Dedifferentiated amniotic fluid mesenchymal stem cell (primary cell): ENCODE measurements at regions not wholly inside any gene's neighbourhood (a gene's known extent, or its start where the extent isn't known, plus 50 kb on each side); places are given as distances from the start of the nearest gene placed in this dataset.
A peak's percentile ranks its signal among the peaks of the same experiment; 100 is the strongest.

ENCODE experiments used
- DNase-seq: peaks from one replicate; pipeline ENCODE4 v3.0.0-alpha.2; 2016; ENCODE audit errors: extremely low spot score

DNA sequence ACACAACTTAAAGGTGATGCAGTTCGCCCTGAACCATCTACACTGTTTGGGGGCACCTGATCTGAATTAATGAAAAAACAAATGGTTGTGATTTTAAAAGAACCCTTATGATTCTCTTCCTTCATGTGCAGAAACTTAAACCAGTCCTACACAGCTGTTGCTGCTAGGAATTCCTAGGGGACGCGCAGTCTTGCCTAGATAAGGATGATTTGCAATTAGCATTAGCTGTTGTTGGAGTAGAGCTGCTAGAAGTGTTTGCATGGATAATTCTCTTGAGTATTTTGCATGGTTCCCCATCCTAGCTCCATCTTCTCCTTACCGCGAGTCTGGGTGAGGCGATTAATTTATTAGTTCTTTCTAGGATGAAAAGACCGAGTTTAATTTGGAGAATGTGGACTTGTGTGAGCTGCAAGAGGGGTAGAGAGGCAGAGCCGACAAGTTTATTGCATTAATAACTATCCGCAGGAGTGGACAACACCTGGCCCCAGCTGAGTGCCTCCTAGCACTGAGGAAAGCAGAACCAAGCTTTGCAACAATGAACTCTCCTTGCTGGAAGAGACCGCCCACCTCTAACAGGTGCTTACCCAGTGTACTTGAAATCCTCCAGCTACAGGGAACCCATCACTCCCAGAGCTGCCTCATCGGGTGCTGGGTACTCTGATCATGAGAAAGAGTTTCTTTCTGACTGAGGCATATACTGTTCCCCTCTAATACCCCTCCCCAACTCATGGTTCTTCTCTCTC lies 75.0 kb upstream of the WNT7A start:
- no peak for DNase-seq

DNA sequence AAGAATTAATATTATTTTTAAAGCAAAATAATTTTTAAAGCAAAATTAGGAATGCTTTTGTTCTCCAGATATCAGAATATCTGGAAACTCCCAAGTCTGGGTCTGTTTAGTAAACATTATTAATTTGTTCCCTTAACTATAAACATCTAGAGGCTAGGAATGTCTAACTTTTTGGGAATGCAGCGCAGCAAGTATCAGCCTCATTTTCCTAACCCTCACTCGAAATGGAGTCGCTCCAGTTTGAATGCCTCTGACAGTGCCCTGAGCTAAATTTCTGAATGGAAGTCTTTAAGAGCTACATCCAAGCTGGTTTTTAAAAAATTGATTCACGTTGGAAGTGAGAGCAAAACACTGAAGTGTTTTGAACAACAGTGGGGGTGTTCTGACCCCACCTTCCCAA lies 74.4 kb upstream of the WNT7A start:
- no peak for DNase-seq

DNA sequence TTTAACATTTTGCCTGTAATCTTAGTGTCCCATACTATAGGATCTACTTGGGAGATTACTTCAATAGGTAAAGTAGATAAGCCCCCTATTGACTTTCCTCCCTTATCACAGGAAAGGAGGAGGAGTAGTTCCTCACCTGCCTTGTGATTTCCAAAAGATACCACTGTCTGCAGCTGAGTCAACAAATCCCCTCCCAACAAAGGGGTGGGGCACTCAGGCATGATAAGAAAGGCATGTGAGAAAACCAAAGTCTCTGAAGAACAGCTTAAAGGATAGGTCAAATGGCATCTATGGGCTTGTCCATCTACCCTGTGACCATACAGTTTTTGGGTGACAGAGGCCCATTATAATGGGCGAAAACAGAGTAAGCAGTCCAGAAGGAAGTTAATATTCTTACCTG lies 71.3 kb upstream of the WNT7A start:
- no peak for DNase-seq

DNA sequence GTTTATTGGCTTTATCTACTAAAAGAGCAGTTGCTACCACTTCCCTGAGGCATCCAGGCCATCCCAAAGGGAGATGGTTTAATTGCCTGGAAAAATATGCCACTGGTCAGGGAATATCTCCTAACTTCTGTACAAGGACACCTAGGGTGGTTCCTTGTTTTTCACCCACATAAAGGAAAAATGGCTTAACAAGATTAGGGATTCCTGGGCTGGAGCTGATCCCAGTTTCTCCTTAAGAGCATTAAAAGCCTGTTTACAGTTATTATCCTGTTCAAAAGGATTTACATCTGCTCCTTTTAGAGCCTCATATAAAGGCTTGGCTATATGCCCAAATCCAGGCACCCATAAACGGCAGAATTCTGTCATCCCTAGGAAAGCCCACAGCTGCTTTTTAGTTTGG lies 70.2 kb upstream of the WNT7A start:
- no peak for DNase-seq

DNA sequence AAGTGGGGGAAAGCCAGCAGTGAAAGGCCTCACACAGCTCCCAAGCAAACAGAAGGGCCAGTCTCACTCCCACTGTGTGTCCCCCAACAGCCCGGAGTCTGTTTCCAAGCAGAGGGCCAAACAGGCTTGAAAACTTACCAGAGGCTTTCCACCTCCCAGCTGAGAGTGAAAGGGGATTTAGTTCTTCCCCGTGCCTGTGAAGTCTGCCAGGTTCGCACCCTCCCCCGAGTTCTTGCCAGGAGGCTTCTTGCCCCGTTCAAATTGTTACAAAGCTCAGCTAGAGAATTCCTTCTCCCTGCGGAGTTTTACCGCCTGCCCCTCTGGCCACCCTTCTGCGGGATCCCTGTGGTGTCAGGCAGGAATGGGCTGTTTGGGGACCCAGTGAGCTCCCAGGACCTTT lies 68.0 kb upstream of the WNT7A start:
- DNase-seq: no peak

DNA sequence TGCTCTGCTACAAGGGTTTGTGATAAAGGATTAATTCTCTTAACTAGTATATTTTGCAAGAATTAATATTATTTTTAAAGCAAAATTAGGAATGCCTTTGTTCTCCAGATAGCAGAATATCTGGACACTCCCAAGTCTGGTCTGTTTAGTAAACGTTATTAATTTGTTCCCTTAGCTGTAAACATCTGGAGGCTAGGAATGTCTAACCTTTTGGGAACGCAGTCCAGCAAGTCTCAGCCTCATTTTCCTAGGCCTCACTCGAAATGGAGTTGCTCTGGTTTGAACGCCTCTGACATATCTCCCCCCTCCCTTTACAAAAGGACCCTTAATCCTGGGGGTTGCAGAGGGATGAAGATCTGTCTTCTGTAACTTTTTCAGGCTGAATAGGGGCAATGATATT lies 59.3 kb upstream of the WNT7A start:
- no peak for DNase-seq

DNA sequence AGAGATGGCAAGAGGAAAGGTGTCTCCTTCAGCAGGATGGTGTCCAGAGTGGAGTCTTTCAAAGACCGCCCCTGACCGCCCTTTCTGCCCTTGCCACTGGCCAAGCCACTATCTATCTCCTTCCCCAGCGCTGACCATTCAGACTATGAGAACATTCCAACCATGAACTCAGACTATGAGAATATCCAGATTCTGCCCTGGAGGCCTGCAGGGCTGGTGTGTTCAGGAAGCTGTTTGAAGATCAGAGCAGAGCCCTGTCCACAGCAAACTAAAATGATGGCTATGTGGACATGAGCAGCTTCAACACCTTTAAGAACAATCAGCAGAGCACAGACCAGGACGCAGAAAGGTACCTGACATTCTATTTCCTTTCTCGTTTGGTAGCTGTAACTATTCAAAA lies 57.3 kb upstream of the WNT7A start:
- peak; percentile 2 for DNase-seq

DNA sequence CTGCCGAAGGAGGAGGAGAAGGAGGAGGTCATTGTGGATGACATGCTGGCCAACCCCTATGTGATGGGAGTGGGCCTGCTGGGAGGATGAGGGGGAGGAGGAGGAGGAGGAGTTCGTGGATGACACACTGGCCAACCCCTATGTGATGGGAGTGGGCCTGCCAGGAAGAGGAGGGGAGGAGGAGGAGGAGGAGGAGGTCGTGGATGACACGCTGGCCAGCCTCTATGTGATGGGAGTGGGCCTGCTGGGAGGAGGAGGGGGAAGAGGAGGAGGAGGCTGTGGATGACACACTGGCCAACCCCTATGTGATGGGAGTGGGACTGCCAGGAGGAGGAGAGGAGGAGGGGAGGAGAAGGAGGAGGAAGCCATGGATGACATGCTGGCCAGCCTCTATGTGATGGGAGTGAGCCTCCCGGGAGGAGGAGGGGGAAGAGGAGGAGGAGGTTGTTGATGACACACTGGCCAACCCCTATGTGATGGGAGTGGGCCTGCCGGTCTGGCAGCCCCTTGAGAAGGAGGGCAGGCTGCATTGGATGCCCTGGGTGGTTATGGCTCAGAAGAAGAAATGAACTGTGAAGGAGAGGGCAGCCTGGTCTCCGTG lies 55.7 kb upstream of the WNT7A start:
- peak; percentile 6 for DNase-seq

DNA sequence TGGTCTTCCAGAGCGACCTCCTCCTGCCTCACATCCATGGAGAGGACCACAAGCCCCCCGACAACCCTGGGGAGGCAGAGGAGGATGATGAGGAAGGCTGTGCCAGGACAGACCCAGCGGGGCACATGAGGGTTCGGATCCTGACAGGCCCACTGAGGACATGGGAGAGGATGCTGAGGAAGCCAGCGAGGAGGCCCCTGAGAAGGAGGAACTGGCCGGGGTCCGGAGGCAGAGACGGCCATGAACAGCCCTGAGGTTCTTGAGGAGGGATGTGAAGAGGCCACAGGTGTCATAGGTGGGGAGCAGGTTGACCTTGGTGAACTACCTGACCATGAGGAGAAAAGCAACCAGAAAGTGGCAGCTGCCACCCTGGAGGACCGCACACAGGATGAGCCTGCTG lies 54.9 kb upstream of the WNT7A start:
- DNase-seq: no peak

DNA sequence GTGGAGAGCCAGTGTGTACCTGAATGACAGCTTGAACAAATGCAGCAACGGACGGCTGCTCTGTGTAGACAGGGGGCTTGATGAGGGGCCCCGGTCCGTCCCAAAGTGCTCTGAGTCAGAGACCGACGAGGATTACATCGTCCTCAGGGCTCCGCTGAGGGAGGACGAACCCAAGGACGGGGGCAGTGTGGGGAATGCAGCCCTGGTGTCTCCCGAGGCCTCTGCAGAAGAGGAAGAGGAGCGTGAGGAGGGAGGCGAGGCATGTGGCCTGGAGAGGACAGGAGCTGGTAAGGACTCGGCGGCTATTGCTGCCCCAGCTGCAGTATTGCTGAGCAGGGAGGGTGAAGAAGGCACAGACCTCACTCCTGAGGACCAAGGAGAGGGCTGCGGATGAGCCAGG lies 54.4 kb upstream of the WNT7A start:
- no peak for DNase-seq

DNA sequence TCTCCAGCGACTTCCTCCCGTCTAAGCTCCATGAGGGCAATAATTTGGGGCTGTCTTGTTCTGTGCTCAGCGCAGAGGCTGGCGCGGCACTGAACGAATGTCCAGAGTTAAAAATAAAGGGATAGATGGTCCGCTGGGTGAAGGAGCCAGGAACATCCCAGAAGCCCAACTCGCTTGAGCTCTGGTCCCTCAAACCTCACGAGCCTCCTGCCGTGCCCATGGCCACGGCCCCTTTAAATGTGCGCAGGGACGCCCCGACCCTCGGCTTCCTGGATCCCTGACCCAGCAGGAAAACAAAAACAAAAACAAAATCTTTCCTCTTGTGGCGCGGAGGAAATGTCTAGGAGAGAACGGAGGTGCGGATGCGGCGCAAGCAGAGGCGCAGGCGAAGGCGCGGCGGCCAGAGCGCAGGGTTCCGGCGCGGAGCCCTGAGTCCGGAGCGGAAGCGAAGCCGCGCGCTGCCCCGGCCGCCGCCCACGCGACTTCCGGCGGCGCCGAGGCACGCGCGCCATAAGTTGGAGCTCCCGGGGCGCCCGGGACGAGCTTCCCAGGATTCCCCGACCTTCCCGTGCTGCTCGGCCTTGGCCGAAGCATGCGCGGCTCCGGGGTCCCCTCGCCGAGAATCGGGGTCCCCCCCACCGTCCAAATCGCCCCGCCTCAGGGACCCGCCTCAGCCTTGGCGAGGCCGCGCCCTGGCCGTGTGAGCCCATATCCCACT lies 52.9 kb upstream of the WNT7A start:
- DNase-seq: no peak

DNA sequence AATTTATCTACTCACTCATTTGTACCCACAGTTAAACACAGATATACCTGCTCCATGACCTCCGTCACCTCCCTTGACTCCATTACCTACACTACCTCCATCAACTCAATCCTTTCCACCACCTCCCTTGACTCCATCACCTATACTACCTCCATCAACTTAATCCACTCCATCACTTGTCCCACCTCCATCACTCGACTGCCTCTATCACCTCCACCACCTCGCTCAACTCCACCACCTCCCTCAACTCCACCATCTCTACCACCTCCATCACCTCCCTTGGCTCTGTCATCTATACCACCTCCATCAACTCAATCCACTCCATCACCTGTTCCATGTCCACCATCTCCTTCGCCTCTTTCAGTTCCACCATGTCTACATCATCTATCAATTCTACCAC lies 51.3 kb upstream of the WNT7A start:
- DNase-seq: no peak
